Thyroid gland (tissue), 4 donors: ENCODE measurements at regions not wholly inside any gene's neighbourhood (a gene's known extent, or its start where the extent isn't known, plus 50 kb on each side); places are given as distances from the start of the nearest gene placed in this dataset.

Experiments
- DNase-seq, 2 donors: peaks; one replicate each; pipeline ENCODE4 v3.0.0-alpha.2; 2019
- H3K27ac ChIP-seq, 3 donors: fragments of 200-600 bp; sonication (generic); 1 replicate in 2 of 3; 2 replicates in 1 of 3; pipeline ENCODE4 v1.5.1; 2016 to 2019; ENCODE audit warnings: mild to moderate bottlenecking in 1 of 3, moderate library complexity in 1 of 3
- H3K27me3 ChIP-seq: fragments of 200-600 bp; sonication (generic); one replicate; pipeline ENCODE4 v1.5.1; 2019
- H3K36me3 ChIP-seq, 2 donors: fragments of 200-600 bp; sonication (generic); one replicate each; pipeline ENCODE4 v1.5.1; 2016 to 2019
- H3K4me1 ChIP-seq, 2 donors: fragments of 200-600 bp; sonication (generic); one replicate each; pipeline ENCODE4 v1.5.1; 2017 to 2019
- H3K4me3 ChIP-seq, 3 donors: fragments of 200-600 bp; sonication (generic); replicated peaks in 1 of 3; 1 replicate in 2 of 3; 2 replicates in 1 of 3; pipeline ENCODE4 v1.5.1; 2016; ENCODE audit warnings: mild to moderate bottlenecking in 1 of 3
- H3K9me3 ChIP-seq: fragments of 200-600 bp; sonication (generic); one replicate; pipeline ENCODE4 v1.5.1; 2017
- POLR2A ChIP-seq, 2 donors: fragments of 450-650 bp; IDR thresholded peaks; one replicate each; pipeline ENCODE4 v1.6.1; 2017; ENCODE audit warnings: antibody characterized with exemption in 2 of 2, mild to moderate bottlenecking in 2 of 2, moderate library complexity in 1 of 2
- WGBS, 2 donors: methylation state at CpG; one replicate each; pipeline ENCODE4 v1.1.5; 2017; 5-methylcytosine and 5-hydroxymethylcytosine counted together
- intact Hi-C: fragments of 100-400 bp; cut with DNase I; formaldehyde crosslinking; loops from one replicate; pipeline ENCODE4 v1.15.1; 2023
- TF ChIP-seq, protein P1 (sequence below), 6 experiments: fragments of 200-600 bp in 3 of 6; fragments of 450-650 bp in 3 of 6; sonication (generic) in 3 of 6; IDR thresholded peaks; one replicate each; pipeline ENCODE4 v1.5.1; 2016 to 2019; ENCODE audit warnings: antibody characterized with exemption in 6 of 6, mild to moderate bottlenecking in 2 of 6, inconsistent platforms in 1 of 6, moderate library complexity in 1 of 6

DNA sequence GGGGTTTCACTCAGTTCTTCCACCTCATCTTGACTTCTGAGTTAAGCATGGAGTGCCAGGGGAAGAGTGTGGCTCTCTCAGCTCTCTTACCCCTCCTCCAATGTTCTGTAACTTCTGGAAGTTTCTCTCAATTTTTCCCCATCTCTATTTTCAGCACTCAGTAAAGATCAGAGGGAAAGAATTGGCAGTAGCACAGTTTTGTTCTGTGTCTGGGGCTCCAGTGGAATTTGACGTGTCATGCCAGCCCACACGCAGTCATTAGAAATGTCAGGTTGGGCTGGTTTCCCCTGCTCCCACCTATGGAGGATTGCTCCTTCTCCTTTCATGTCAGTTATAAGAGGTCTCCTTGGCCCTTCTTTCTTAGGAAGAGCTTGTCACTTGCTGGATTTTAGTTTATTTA, 104.6 kb upstream of the COL3A1 start:
- Histone ChIP-seq H3K4me3 (no peak overlapping the region), H3K36me3 (no peaks in the 10 kb centered on the region), H3K27me3 (no peaks in the 10 kb centered on the region), H3K27ac (no peak overlapping the region), H3K9me3 (no peaks in the 10 kb centered on the region), H3K4me1 (peaks cover 0 to 9% of the 10 kb centered on the region in 2 donors)
- no peak for TF ChIP-seq POLR2A (IDR thresholded peaks at IDR 0.05)
- TF ChIP-seq, protein P1, sequence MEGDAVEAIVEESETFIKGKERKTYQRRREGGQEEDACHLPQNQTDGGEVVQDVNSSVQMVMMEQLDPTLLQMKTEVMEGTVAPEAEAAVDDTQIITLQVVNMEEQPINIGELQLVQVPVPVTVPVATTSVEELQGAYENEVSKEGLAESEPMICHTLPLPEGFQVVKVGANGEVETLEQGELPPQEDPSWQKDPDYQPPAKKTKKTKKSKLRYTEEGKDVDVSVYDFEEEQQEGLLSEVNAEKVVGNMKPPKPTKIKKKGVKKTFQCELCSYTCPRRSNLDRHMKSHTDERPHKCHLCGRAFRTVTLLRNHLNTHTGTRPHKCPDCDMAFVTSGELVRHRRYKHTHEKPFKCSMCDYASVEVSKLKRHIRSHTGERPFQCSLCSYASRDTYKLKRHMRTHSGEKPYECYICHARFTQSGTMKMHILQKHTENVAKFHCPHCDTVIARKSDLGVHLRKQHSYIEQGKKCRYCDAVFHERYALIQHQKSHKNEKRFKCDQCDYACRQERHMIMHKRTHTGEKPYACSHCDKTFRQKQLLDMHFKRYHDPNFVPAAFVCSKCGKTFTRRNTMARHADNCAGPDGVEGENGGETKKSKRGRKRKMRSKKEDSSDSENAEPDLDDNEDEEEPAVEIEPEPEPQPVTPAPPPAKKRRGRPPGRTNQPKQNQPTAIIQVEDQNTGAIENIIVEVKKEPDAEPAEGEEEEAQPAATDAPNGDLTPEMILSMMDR (IDR thresholded peaks at IDR 0.05), result no peak
- intact Hi-C loops, result no loop called here
- WGBS, 2 donors, result 29 to 42% methylated on average over 2 of the region's 2 CpGs
- peak; percentile 21 to 34 for DNase-seq

DNA sequence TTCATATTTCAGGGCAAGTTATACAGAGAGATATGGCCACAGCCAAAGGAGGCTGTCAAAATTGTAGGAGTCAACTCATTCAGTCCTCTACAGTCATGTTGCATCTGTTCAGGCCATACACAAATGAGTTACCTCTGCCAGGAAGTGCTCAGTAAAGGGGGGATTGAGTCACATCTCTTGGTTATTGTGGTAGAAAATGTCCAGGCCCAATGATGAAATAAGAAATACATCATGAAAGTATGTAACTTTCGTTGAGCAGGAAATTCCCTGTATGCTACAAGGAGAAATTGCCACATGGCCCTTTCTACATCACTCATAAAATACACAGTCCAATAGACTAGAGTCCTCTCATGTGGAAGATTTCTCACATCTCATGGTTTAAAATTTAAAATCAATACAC, 103.9 kb upstream of the COL3A1 start:
- peaks cover 0 to 9% of the 10 kb centered on the region in 2 donors for H3K4me1 ChIP-seq
- DNase-seq, result no peak
- intact Hi-C loops, result no loop called here

GRCh38 chr2:188875104-188875503, 99.1 kb upstream of the COL3A1 start:
- intact Hi-C loops, result no loop called here
- TF ChIP-seq, protein P1 (IDR thresholded peaks at IDR 0.05), result no peak
- TF ChIP-seq POLR2A (IDR thresholded peaks at IDR 0.05), result no peak
- 91 to 93% methylated on average over 6 of the region's 6 CpGs for WGBS, 2 donors

More for the DNA sequence above, 103.9 kb upstream of the COL3A1 start:
- H3K27me3 ChIP-seq, result no peaks in the 10 kb centered on the region
- H3K4me3 ChIP-seq, result no peak overlapping the region
- no peak for TF ChIP-seq POLR2A (IDR thresholded peaks at IDR 0.05)
- TF ChIP-seq, protein P1 (IDR thresholded peaks at IDR 0.05), result no peak
- H3K27ac ChIP-seq, result no peak overlapping the region
- no peaks in the 10 kb centered on the region for H3K9me3 ChIP-seq
- H3K36me3 ChIP-seq, result no peaks in the 10 kb centered on the region
- WGBS, 2 donors, result 91 to 100% methylated on average over 1 of the region's 1 CpG

GRCh38 chr2:188878716-188879115, 95.5 kb upstream of the COL3A1 start:
- intact Hi-C loops, result no loop called here
- Histone ChIP-seq H3K4me1 (no peaks in the 10 kb centered on the region), H3K4me3 (no peak overlapping the region), H3K27me3 (no peaks in the 10 kb centered on the region), H3K27ac (no peak overlapping the region), H3K36me3 (no peaks in the 10 kb centered on the region), H3K9me3 (no peaks in the 10 kb centered on the region)
- DNase-seq, result no peak
- no peak for TF ChIP-seq POLR2A (IDR thresholded peaks at IDR 0.05)
- TF ChIP-seq, protein P1 (IDR thresholded peaks at IDR 0.05), result no peak

More at GRCh38 chr2:188875104-188875503, 99.1 kb upstream of the COL3A1 start:
- Histone ChIP-seq H3K9me3 (no peaks in the 10 kb centered on the region), H3K27ac (no peak overlapping the region), H3K27me3 (no peaks in the 10 kb centered on the region), H3K36me3 (no peaks in the 10 kb centered on the region), H3K4me1 (no peaks in the 10 kb centered on the region), H3K4me3 (no peak overlapping the region)
- DNase-seq, result no peak

DNA sequence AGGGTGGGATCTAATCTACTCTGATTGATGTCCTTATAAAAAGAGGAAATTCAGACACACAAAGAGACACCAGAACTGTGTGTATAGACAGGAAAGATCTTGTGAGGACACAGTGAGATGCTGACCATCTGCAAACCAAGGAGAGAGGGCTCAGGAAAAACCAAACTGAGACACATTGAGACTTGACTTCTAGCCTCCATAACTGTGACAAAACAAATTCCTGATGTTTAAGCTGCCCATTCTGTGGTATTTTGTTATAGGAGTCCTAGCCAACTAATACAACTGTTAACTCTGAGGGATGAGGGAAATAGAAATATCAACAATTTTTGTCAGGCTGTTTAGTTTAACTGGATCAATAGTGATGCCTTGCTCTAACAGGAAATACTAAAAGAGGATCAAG, 93.4 kb upstream of the COL3A1 start:
- Histone ChIP-seq H3K36me3 (no peaks in the 10 kb centered on the region), H3K4me3 (no peak overlapping the region), H3K4me1 (no peaks in the 10 kb centered on the region), H3K27ac (no peak overlapping the region), H3K27me3 (no peaks in the 10 kb centered on the region), H3K9me3 (no peaks in the 10 kb centered on the region)
- intact Hi-C loops, result no loop called here
- no peak for TF ChIP-seq POLR2A (IDR thresholded peaks at IDR 0.05)
- TF ChIP-seq, protein P1 (IDR thresholded peaks at IDR 0.05), result no peak
- DNase-seq, result no peak
